H1 (cell line): ENCODE measurements at regions not wholly inside any gene's neighbourhood (a gene's known extent, or its start where the extent isn't known, plus 50 kb on each side); places are given as distances from the start of the nearest gene placed in this dataset.

Source experiments
- CTCF ChIA-PET: fragments of 300-600 bp; sonication (Branson Sonifier 250); formaldehyde crosslinking; loops from one replicate; lab custom pipeline; 2021; ENCODE audit not compliant: partially characterized antibody; lab: Charles Lee
- POLR2A ChIA-PET: fragments of 300-600 bp; sonication (Branson Sonifier 250); formaldehyde crosslinking; loops from one replicate; lab custom pipeline; 2021; ENCODE audit warnings: inconsistent platforms; ENCODE audit not compliant: partially characterized antibody; lab: Charles Lee
- DNase-seq, 2 experiments: peaks; one replicate each; pipeline versions ENCODE4 v3.0.0 to v3.0.0-alpha.2; 2010 to 2022; ENCODE audit warnings: low spot score in 2 of 2, low read depth in 1 of 2, mixed read lengths in 1 of 2
- FAIRE-seq: peaks from 2 replicates; lab custom pipeline; 2011; peaks lifted over from hg19 to GRCh38; lab: Jason Lieb, UNC
- H2AFZ ChIP-seq: 2 replicates; pipeline ENCODE4 v1.8.1; 2012; ENCODE audit warnings: low read length, inconsistent platforms
- H2AK5ac ChIP-seq: 2 replicates; pipeline ENCODE4 v1.6.1; 2013; ENCODE audit warnings: low read depth, low read length
- H2BK120ac ChIP-seq: replicated peaks from 2 replicates; pipeline ENCODE3; 2013; ENCODE audit warnings: low read depth, low read length, inconsistent platforms
- H2BK12ac ChIP-seq: 2 replicates; pipeline ENCODE4 v1.6.1; 2013; ENCODE audit warnings: low read depth, low read length
- H2BK15ac ChIP-seq: 2 replicates; pipeline ENCODE4 v1.6.1; 2013; ENCODE audit warnings: low read length
- H2BK20ac ChIP-seq: 2 replicates; pipeline ENCODE4 v1.6.1; 2013; ENCODE audit warnings: low read length
- H2BK5ac ChIP-seq: 2 replicates; pipeline ENCODE4 v1.6.1; 2013; ENCODE audit warnings: low read depth, low read length
- H3K14ac ChIP-seq: 2 replicates; pipeline ENCODE4 v1.6.1; 2013; ENCODE audit warnings: inconsistent platforms; ENCODE audit not compliant: insufficient read length
- H3K18ac ChIP-seq: 2 replicates; pipeline ENCODE4 v1.6.1; 2013; ENCODE audit warnings: low read length; ENCODE audit errors: extremely low read depth
- H3K23ac ChIP-seq: 2 replicates; pipeline ENCODE4 v1.6.1; 2013; ENCODE audit warnings: inconsistent platforms; ENCODE audit not compliant: insufficient read length
- H3K23me2 ChIP-seq: 2 replicates; pipeline ENCODE4 v1.6.1; 2013; ENCODE audit warnings: low read depth, low read length
- H3K27ac ChIP-seq: 2 replicates; pipeline ENCODE4 v1.6.1; 2011; ENCODE audit warnings: low read depth, low read length, inconsistent platforms
- H3K27me3 ChIP-seq, 4 experiments: replicated peaks in 1 of 4; 1 replicate in 1 of 4; 2 replicates in 3 of 4; pipeline versions ENCODE4 v1.6.1 to v1.8.1; 2011 to 2013; ENCODE audit warnings: low read length in 3 of 4, mild to moderate bottlenecking in 3 of 4, inconsistent platforms in 2 of 4, mixed read lengths in 2 of 4, moderate library complexity in 1 of 4; ENCODE audit not compliant: control insufficient read depth in 3 of 4, insufficient read depth in 3 of 4; ENCODE audit errors: extremely low read depth in 1 of 4
- H3K36me3 ChIP-seq, 4 experiments: 2 replicates each; pipeline versions ENCODE4 v1.6.1 to v1.8.1; 2011 to 2013; ENCODE audit warnings: mild to moderate bottlenecking in 4 of 4, low read length in 3 of 4, moderate library complexity in 2 of 4, control low read depth in 1 of 4, inconsistent platforms in 1 of 4; ENCODE audit not compliant: insufficient read depth in 4 of 4, control insufficient read depth in 2 of 4
- H3K4ac ChIP-seq: replicated peaks from 2 replicates; pipeline ENCODE3; 2013; ENCODE audit warnings: low read length, low read depth, mixed read lengths, inconsistent platforms; ENCODE audit not compliant: insufficient read length
- H3K4me1 ChIP-seq, 4 experiments: replicated peaks in 1 of 4; 1 replicate in 1 of 4; 2 replicates in 3 of 4; pipeline versions ENCODE4 v1.6.1 to v1.8.1; 2011 to 2013; ENCODE audit warnings: low read length in 3 of 4, inconsistent platforms in 2 of 4, mixed read lengths in 1 of 4; ENCODE audit not compliant: insufficient read depth in 4 of 4, control insufficient read depth in 3 of 4
- H3K4me2 ChIP-seq, 2 experiments: 2 replicates each; pipeline versions ENCODE4 v1.6.1 to v1.8.1; 2011 to 2013; ENCODE audit warnings: low read depth in 2 of 2, low read length in 2 of 2, control low read depth in 1 of 2, inconsistent platforms in 1 of 2, mild to moderate bottlenecking in 1 of 2; ENCODE audit not compliant: insufficient read depth in 1 of 2
- H3K4me3 ChIP-seq, 4 experiments: fragments of 200-600, 300-600 bp in 1 of 4; sonication (generic), shearing (Covaris generic), sonication (Bioruptor Twin) in 1 of 4; 2 replicates each; pipeline versions ENCODE4 v1.5.1 to v1.8.1; 2011 to 2016; ENCODE audit warnings: low read length in 4 of 4, low read depth in 3 of 4, control low read depth in 2 of 4, inconsistent platforms in 2 of 4, mild to moderate bottlenecking in 2 of 4, mixed read lengths in 1 of 4, moderate library complexity in 1 of 4; ENCODE audit not compliant: insufficient read depth in 2 of 4; ENCODE audit errors: extremely low read depth in 1 of 4
- H3K56ac ChIP-seq: replicated peaks from 2 replicates; pipeline ENCODE3; 2013; ENCODE audit warnings: low read depth, mild to moderate bottlenecking, mixed read lengths, low read length, inconsistent platforms; ENCODE audit not compliant: insufficient read length
- H3K79me1 ChIP-seq: 2 replicates; pipeline ENCODE4 v1.6.1; 2013; ENCODE audit warnings: low read depth, low read length, control low read depth
- H3K79me2 ChIP-seq, 2 experiments: 2 replicates each; pipeline versions ENCODE4 v1.6.1 to v1.8.1; 2012 to 2013; ENCODE audit warnings: low read length in 2 of 2, mild to moderate bottlenecking in 2 of 2, inconsistent platforms in 1 of 2; ENCODE audit not compliant: insufficient read depth in 2 of 2, control insufficient read depth in 1 of 2
- H3K9ac ChIP-seq, 4 experiments: replicated peaks in 1 of 4; 1 replicate in 1 of 4; 2 replicates in 3 of 4; pipeline versions ENCODE4 v1.6.1 to v1.8.1; 2011 to 2013; ENCODE audit warnings: low read depth in 3 of 4, low read length in 3 of 4, control low read depth in 2 of 4, mild to moderate bottlenecking in 2 of 4, moderate library complexity in 2 of 4, inconsistent platforms in 1 of 4; ENCODE audit errors: extremely low read depth in 1 of 4
- H3K9me3 ChIP-seq, 2 experiments: 2 replicates each; pipeline versions ENCODE4 v1.6.1 to v1.8.1; 2012 to 2013; ENCODE audit warnings: mild to moderate bottlenecking in 2 of 2, moderate library complexity in 2 of 2, control low read depth in 1 of 2, inconsistent platforms in 1 of 2, low read depth in 1 of 2, low read length in 1 of 2, mixed read lengths in 1 of 2; ENCODE audit not compliant: insufficient read depth in 2 of 2
- H4K20me1 ChIP-seq, 2 experiments: replicated peaks in 1 of 2; 2 replicates each; pipeline versions ENCODE3 to v1.8.1; 2011 to 2013; ENCODE audit warnings: inconsistent platforms in 2 of 2, low read length in 2 of 2, mild to moderate bottlenecking in 1 of 2; ENCODE audit not compliant: insufficient read depth in 2 of 2, control insufficient read depth in 1 of 2
- H4K5ac ChIP-seq: 2 replicates; pipeline ENCODE4 v1.6.1; 2013; ENCODE audit warnings: low read length, low read depth, mixed read lengths, inconsistent platforms; ENCODE audit not compliant: insufficient read length
- H4K8ac ChIP-seq: 2 replicates; pipeline ENCODE4 v1.8.0; 2013; ENCODE audit warnings: mild to moderate bottlenecking, moderate library complexity, low read length, inconsistent platforms; ENCODE audit not compliant: insufficient read depth; ENCODE audit errors: extremely low read depth
- H4K91ac ChIP-seq: replicated peaks from 2 replicates; pipeline ENCODE3; 2013; ENCODE audit warnings: low read length, mixed read lengths, inconsistent platforms; ENCODE audit not compliant: insufficient read length
- CTBP2 ChIP-seq: IDR thresholded peaks from 2 replicates; pipeline ENCODE4 v1.7.0; 2011; ENCODE audit warnings: borderline replicate concordance, mild to moderate bottlenecking, moderate library complexity, mixed read lengths, low read length; ENCODE audit not compliant: insufficient read depth, insufficient read length
- TEAD4 ChIP-seq: IDR thresholded peaks from 2 replicates; pipeline ENCODE4 v1.6.1; 2012; ENCODE audit warnings: low read depth, low read length, inconsistent platforms, mixed read lengths
- WGBS, 2 experiments: shearing (Covaris generic) in 1 of 2; methylation state at CpG; one replicate each; pipeline versions ENCODE4 v1.1.6 to v1.1.7; 2013 to 2015; ENCODE audit warnings: low lambda C conversion rate in 2 of 2, mixed read lengths in 2 of 2, inconsistent platforms in 1 of 2, low coverage in 1 of 2, missing lambda C conversion rate in 1 of 2; ENCODE audit not compliant: insufficient replicate concordance in 2 of 2, insufficient coverage in 1 of 2, insufficient read length in 1 of 2; ENCODE audit errors: extremely low coverage in 1 of 2, missing lambda C conversion rate in 1 of 2; 5-methylcytosine and 5-hydroxymethylcytosine counted together

GRCh38 chr1:240691501-240691900 is 79.5 kb upstream of the GREM2 start:
- no peaks in the 10 kb centered on the region for H3K79me1 ChIP-seq
- H2BK120ac ChIP-seq, result no peak overlapping the region
- DNase-seq (no peak), FAIRE-seq (no peak)
- no peaks in the 10 kb centered on the region for H3K4me1 ChIP-seq
- no peaks in the 10 kb centered on the region for H3K36me3 ChIP-seq
- no peak overlapping the region for H3K9ac ChIP-seq
- no peaks in the 10 kb centered on the region for H3K23me2 ChIP-seq
- no peak overlapping the region for H4K91ac ChIP-seq
- peak overlapping the region; percentile 93; the same call in 1 of the 2 replicates for H2AFZ ChIP-seq
- H3K18ac ChIP-seq, result no peak overlapping the region
- H3K14ac ChIP-seq, result no peak overlapping the region
- no peaks in the 10 kb centered on the region for H4K20me1 ChIP-seq
- H3K79me2 ChIP-seq, result no peaks in the 10 kb centered on the region
- H3K9me3 ChIP-seq, result no peaks in the 10 kb centered on the region
- WGBS, 2 experiments, result 91% methylated on average over 5 of the region's 5 CpGs; no CpG with 5 or more reads in 1 of the 2 experiments
- POLR2A ChIA-PET, result no interaction called here
- no peak overlapping the region for H3K4me2 ChIP-seq
- no peak overlapping the region for H2BK15ac ChIP-seq
- H2BK20ac ChIP-seq, result no peak overlapping the region
- no peak overlapping the region for H3K23ac ChIP-seq
- H2BK5ac ChIP-seq, result no peak overlapping the region
- H3K27me3 ChIP-seq, result no peaks in the 10 kb centered on the region
- no peak overlapping the region for H3K4me3 ChIP-seq
- CTCF ChIA-PET, result interaction anchor here (0.7 to 3.4 kb wide), 29 partner anchors 8 to 664 kb away, joined by 3 to 43 read pairs (median 5); no protein-coding TSS in a partner anchor
- no peak overlapping the region for H3K27ac ChIP-seq
- no peak overlapping the region for H2AK5ac ChIP-seq
- H3K4ac ChIP-seq, result no peak overlapping the region
- no peak overlapping the region for H3K56ac ChIP-seq
- H4K8ac ChIP-seq, result no peak overlapping the region
- H2BK12ac ChIP-seq, result no peak overlapping the region
- H4K5ac ChIP-seq, result no peak overlapping the region
- TF ChIP-seq TEAD4 (no peak), CTBP2 (no peak)
